CD14-positive monocyte (primary cell): ENCODE measurements at regions not wholly inside any gene's neighbourhood (a gene's known extent, or its start where the extent isn't known, plus 50 kb on each side); places are given as distances from the start of the nearest gene placed in this dataset.

Experiments used
- DNase-seq, 3 donors: peaks; one replicate each; pipeline ENCODE4 v3.0.0-alpha.2; 2011 to 2022
- H2AFZ ChIP-seq: 2 replicates; pipeline ENCODE4 v1.6.0; 2012; ENCODE audit warnings: mild to moderate bottlenecking, low read depth, low read length, inconsistent platforms; ENCODE audit not compliant: insufficient read depth, poor library complexity, severe bottlenecking
- H3K27ac ChIP-seq, 2 donors: 1 replicate in 1 of 2; 2 replicates in 1 of 2; pipeline ENCODE4 v1.5.1; 2012 to 2013; ENCODE audit warnings: low read length in 2 of 2, control low read depth in 1 of 2, inconsistent platforms in 1 of 2, low read depth in 1 of 2, mild to moderate bottlenecking in 1 of 2
- H3K27me3 ChIP-seq, 2 donors: one replicate each; pipeline versions ENCODE4 v1.6.0 to v1.6.1; 2011 to 2013; ENCODE audit warnings: low read length in 2 of 2; ENCODE audit not compliant: control insufficient read depth in 2 of 2, insufficient read depth in 2 of 2
- H3K36me3 ChIP-seq, 2 donors: replicated peaks in 1 of 2; 1 replicate in 1 of 2; 2 replicates in 1 of 2; pipeline versions ENCODE4 v1.5.1 to v1.6.1; 2012 to 2013; ENCODE audit warnings: low read length in 2 of 2, control low read depth in 1 of 2, inconsistent platforms in 1 of 2, mild to moderate bottlenecking in 1 of 2; ENCODE audit not compliant: insufficient read depth in 2 of 2, control insufficient read depth in 1 of 2
- H3K4me1 ChIP-seq, 2 donors: 1 replicate in 1 of 2; 2 replicates in 1 of 2; pipeline versions ENCODE4 v1.5.1 to v1.6.1; 2012 to 2013; ENCODE audit warnings: low read length in 2 of 2, control low read depth in 1 of 2, inconsistent platforms in 1 of 2, mild to moderate bottlenecking in 1 of 2, moderate library complexity in 1 of 2; ENCODE audit not compliant: insufficient read depth in 2 of 2, control insufficient read depth in 1 of 2
- H3K4me2 ChIP-seq: replicated peaks from 2 replicates; pipeline ENCODE3; 2012; ENCODE audit warnings: low read length, moderate library complexity, mild to moderate bottlenecking; ENCODE audit not compliant: poor library complexity, severe bottlenecking; ENCODE audit errors: extremely low read depth
- H3K4me3 ChIP-seq, 3 experiments: fragments of 200-600 bp in 1 of 3; sonication (generic) in 1 of 3; replicated peaks in 1 of 3; 1 replicate in 2 of 3; 2 replicates in 1 of 3; pipeline ENCODE4 v1.5.1; 2011 to 2013; ENCODE audit warnings: low read length in 3 of 3, mild to moderate bottlenecking in 3 of 3, control low read depth in 2 of 3, low read depth in 2 of 3, inconsistent platforms in 1 of 3, moderate library complexity in 1 of 3
- H3K79me2 ChIP-seq: 2 replicates; pipeline ENCODE4 v1.6.0; 2012; ENCODE audit warnings: mild to moderate bottlenecking, control low read depth, inconsistent platforms, low read length, moderate library complexity; ENCODE audit not compliant: insufficient read depth
- H3K9ac ChIP-seq: 2 replicates; pipeline ENCODE4 v1.6.0; 2017; ENCODE audit warnings: low read length, mild to moderate bottlenecking; ENCODE audit not compliant: insufficient read depth, poor library complexity, severe bottlenecking
- H3K9me3 ChIP-seq, 2 donors: replicated peaks in 1 of 2; 1 replicate in 1 of 2; 2 replicates in 1 of 2; pipeline versions ENCODE4 v1.5.1 to v1.6.1; 2012 to 2013; ENCODE audit warnings: low read length in 2 of 2, control low read depth in 1 of 2; ENCODE audit not compliant: control insufficient read depth in 1 of 2, insufficient read depth in 1 of 2
- H4K20me1 ChIP-seq: 2 replicates; pipeline ENCODE4 v1.6.0; 2012; ENCODE audit warnings: mild to moderate bottlenecking, low read length, control low read depth, moderate library complexity; ENCODE audit not compliant: insufficient read depth
- H3K27ac Mint-ChIP-seq, 7 donors: one replicate each; pipeline ENCODE4 v1.8.0; 2020; ENCODE audit warnings: mild to moderate bottlenecking in 7 of 7, mixed read lengths in 7 of 7, moderate library complexity in 6 of 7, inconsistent platforms in 2 of 7
- H3K27me3 Mint-ChIP-seq, 3 donors: one replicate each; pipeline ENCODE4 v1.8.0; 2021 to 2022; ENCODE audit warnings: low read depth in 3 of 3, mild to moderate bottlenecking in 3 of 3, mixed read lengths in 3 of 3, moderate library complexity in 3 of 3, inconsistent platforms in 1 of 3
- H3K36me3 Mint-ChIP-seq, 2 donors: one replicate each; pipeline ENCODE4 v1.8.0; 2020; ENCODE audit warnings: mixed read lengths in 2 of 2, inconsistent platforms in 1 of 2, mild to moderate bottlenecking in 1 of 2
- H3K4me1 Mint-ChIP-seq: one replicate; pipeline ENCODE4 v1.8.0; 2020; ENCODE audit warnings: mild to moderate bottlenecking, mixed read lengths
- H3K4me3 Mint-ChIP-seq, 2 donors: one replicate each; pipeline ENCODE4 v1.8.0; 2020; ENCODE audit warnings: mild to moderate bottlenecking in 2 of 2, mixed read lengths in 2 of 2, moderate library complexity in 1 of 2
- H3K9me3 Mint-ChIP-seq, 7 donors: one replicate each; pipeline ENCODE4 v1.8.0; 2020 to 2022; ENCODE audit warnings: mixed read lengths in 7 of 7, mild to moderate bottlenecking in 6 of 7, moderate library complexity in 6 of 7, inconsistent platforms in 2 of 7
- CTCF ChIP-seq: fragments of 200-600 bp; IDR thresholded peaks from one replicate; pipeline ENCODE4 v1.8.0; 2022; ENCODE audit warnings: antibody characterized with exemption, mild to moderate bottlenecking
- WGBS: methylation state at CpG from one replicate; pipeline ENCODE4 v1.1.5; 2013; ENCODE audit warnings: missing lambda C conversion rate; ENCODE audit not compliant: insufficient coverage; 5-methylcytosine and 5-hydroxymethylcytosine counted together
- intact Hi-C, 2 donors: fragments of 100-400 bp; cut with micrococcal nuclease; formaldehyde crosslinking; loops; one replicate each; pipeline versions ENCODE4 v1.15.0 to v1.15.1; 2023

DNA sequence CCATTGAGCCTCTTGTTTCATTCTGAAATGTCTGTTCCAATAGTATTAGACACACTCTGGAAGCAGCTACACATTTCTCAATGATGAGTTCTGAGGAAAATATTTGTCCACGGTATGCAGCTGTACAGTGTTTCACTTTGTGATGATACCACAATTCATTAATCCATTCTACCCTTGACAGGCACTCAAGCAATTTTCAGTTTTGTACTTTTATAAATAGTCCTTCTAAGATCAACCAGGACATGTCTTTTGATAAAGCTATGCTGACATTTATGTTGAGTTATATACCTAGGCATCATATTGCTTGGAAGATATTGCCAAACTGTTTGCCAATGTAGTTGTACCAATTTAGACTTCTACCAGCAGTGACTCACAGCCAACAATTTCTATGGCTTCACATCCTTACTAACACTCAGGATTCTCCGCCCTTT is 165.1 kb upstream of the COL8A1 start:
- H3K4me3 ChIP-seq, result no peak overlapping the region
- H4K20me1 ChIP-seq, result no peaks in the 10 kb centered on the region
- Mint-ChIP-seq H3K27ac (no peak overlapping the region), H3K9me3 (peaks cover 0 to 10% (median 3%) of the 10 kb centered on the region in 7 donors), H3K36me3 (no peaks in the 10 kb centered on the region), H3K4me1 (no peaks in the 10 kb centered on the region), H3K27me3 (peaks cover 0 to 2% (median 2%) of the 10 kb centered on the region in 3 donors), H3K4me3 (no peak overlapping the region)
- intact Hi-C loops, result no loop called here
- WGBS, result no CpG with 5 or more reads among the region's 2 CpGs
- no peaks in the 10 kb centered on the region for H3K79me2 ChIP-seq
- no peak for TF ChIP-seq CTCF
- H3K4me2 ChIP-seq, result no peak overlapping the region
- H3K9ac ChIP-seq, result no peak overlapping the region
- no peaks in the 10 kb centered on the region for H3K36me3 ChIP-seq
- no peaks in the 10 kb centered on the region for H3K9me3 ChIP-seq
- DNase-seq, result no peak
- H3K4me1 ChIP-seq, result no peaks in the 10 kb centered on the region
- H3K27me3 ChIP-seq, result no peaks in the 10 kb centered on the region
- H3K27ac ChIP-seq, result no peak overlapping the region
- H2AFZ ChIP-seq, result no peak overlapping the region

GRCh38 chr3:99472385-99472784 is 166.0 kb upstream of the COL8A1 start:
- no peak overlapping the region for H3K9ac ChIP-seq
- WGBS, result no CpG with 5 or more reads among the region's 3 CpGs

More at GRCh38 chr3:99472385-99472784, 166.0 kb upstream of the COL8A1 start:
- Histone ChIP-seq H4K20me1 (no peaks in the 10 kb centered on the region), H3K36me3 (no peaks in the 10 kb centered on the region), H3K4me1 (no peaks in the 10 kb centered on the region), H2AFZ (no peak overlapping the region), H3K4me2 (no peak overlapping the region), H3K79me2 (no peaks in the 10 kb centered on the region), H3K27me3 (no peaks in the 10 kb centered on the region), H3K27ac (no peak overlapping the region), H3K4me3 (no peak overlapping the region), H3K9me3 (no peaks in the 10 kb centered on the region)
- H3K4me1 Mint-ChIP-seq, result no peaks in the 10 kb centered on the region
- no peak overlapping the region for H3K4me3 Mint-ChIP-seq
- no peaks in the 10 kb centered on the region for H3K36me3 Mint-ChIP-seq
- no peak for DNase-seq
- intact Hi-C loops, result no loop called here
- no peak for TF ChIP-seq CTCF
- H3K27ac Mint-ChIP-seq, result no peak overlapping the region
- H3K27me3 Mint-ChIP-seq, result peaks cover 0 to 2% (median 2%) of the 10 kb centered on the region in 3 donors
- H3K9me3 Mint-ChIP-seq, result peaks cover 0 to 7% (median 3%) of the 10 kb centered on the region in 7 donors
